Bronchial epithelial cell (primary cell): ENCODE measurements at regions not wholly inside any gene's neighbourhood (a gene's known extent, or its start where the extent isn't known, plus 50 kb on each side); places are given as distances from the start of the nearest gene placed in this dataset.
A peak's percentile ranks its signal among the peaks of the same experiment; 100 is the strongest.

Experiments used
- DNase-seq: peaks from one replicate; pipeline ENCODE4 v3.0.0-alpha.2; 2010; ENCODE audit warnings: low read depth
- FAIRE-seq: peaks from 2 replicates; lab custom pipeline; 2011; peaks lifted over from hg19 to GRCh38; lab: Jason Lieb, UNC
- H3K27me3 ChIP-seq: 2 replicates; pipeline ENCODE4 v1.5.1; 2011; ENCODE audit warnings: low read length; ENCODE audit not compliant: control insufficient read depth, insufficient read depth
- H3K36me3 ChIP-seq: 2 replicates; pipeline ENCODE4 v1.5.1; 2011; ENCODE audit warnings: low read length; ENCODE audit not compliant: control insufficient read depth, insufficient read depth
- H3K4me3 ChIP-seq: 2 replicates; pipeline ENCODE4 v1.5.1; 2011; ENCODE audit warnings: mild to moderate bottlenecking, low read depth, low read length, control low read depth
- TF ChIP-seq, protein P1 (sequence below): IDR thresholded peaks from 2 replicates; pipeline ENCODE4 v1.5.1; 2011; ENCODE audit warnings: mild to moderate bottlenecking, moderate library complexity, low read length, control low read depth, inconsistent platforms; ENCODE audit not compliant: insufficient read depth, severe bottlenecking

DNA sequence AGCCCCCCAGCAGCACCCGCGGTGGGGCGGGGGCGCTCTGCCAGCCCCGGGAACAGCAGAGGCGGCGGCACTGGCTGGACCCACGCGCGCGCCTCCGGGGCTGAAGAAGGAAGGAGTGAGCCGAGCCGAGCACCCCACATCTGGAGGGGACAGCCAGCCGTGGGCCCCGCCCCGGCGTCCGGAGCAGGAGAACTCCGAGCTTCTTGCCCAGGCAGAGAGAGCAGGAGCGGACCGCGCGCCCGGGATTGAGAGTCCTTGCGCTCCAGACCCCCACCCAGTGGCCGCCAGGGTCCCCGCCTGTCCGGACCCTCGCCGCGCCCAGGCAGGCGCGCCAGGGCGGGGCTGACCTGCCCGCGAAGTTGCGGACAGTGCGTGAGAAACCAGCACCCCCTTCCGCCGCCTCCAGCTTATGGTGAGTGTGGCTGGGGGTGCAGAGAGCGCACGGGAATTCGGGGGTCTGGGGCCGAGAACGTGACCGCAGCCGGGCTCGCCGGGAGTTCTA, 921.9 kb upstream of the EEF2KMT start:
- Histone ChIP-seq H3K27me3 (peaks cover 2% of the 10 kb centered on the region), H3K4me3 (no peak overlapping the region), H3K36me3 (no peaks in the 10 kb centered on the region)
- DNase-seq (no peak), FAIRE-seq (no peak)
- TF ChIP-seq, protein P1, sequence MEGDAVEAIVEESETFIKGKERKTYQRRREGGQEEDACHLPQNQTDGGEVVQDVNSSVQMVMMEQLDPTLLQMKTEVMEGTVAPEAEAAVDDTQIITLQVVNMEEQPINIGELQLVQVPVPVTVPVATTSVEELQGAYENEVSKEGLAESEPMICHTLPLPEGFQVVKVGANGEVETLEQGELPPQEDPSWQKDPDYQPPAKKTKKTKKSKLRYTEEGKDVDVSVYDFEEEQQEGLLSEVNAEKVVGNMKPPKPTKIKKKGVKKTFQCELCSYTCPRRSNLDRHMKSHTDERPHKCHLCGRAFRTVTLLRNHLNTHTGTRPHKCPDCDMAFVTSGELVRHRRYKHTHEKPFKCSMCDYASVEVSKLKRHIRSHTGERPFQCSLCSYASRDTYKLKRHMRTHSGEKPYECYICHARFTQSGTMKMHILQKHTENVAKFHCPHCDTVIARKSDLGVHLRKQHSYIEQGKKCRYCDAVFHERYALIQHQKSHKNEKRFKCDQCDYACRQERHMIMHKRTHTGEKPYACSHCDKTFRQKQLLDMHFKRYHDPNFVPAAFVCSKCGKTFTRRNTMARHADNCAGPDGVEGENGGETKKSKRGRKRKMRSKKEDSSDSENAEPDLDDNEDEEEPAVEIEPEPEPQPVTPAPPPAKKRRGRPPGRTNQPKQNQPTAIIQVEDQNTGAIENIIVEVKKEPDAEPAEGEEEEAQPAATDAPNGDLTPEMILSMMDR = no peak

DNA sequence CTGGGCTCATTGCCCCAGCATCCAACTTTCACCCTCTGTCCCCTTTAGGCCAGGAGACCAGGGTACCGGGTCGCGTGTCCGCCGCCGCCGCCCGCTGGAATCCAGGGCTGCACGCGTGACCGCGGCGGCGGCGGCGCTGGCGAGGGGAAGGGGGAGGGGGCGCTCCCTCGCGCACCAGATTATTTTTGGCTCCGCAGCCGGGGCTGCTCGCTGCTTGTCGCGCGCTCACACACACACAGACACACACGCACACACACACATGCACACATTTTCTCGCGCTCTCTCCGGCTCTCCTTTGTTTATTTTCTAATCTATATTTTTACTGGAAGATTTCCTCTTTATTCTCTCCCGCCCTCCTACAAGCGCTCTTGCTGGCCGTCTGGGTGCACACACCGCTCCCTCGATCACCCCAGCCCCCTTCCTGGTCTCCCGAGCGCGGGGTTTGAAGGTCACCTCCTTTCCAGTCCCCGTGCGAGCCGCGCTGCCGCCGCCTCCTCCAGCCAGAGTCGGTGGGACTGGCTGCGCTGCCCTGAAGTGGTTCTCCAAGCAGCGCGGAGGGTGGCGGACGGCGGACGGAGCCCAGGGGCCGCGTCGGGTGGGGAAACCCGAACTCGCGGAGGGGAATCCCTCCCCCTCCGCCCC, 921.4 kb upstream of the EEF2KMT start:
- Histone ChIP-seq H3K36me3 (no peaks in the 10 kb centered on the region), H3K4me3 (no peak overlapping the region), H3K27me3 (peaks cover 2% of the 10 kb centered on the region)
- DNase-seq (no peak), FAIRE-seq (no peak)
- TF ChIP-seq, protein P1 = no peak

- no peaks in the 10 kb centered on the region for H3K36me3 ChIP-seq
- TF ChIP-seq, protein P1 = peak; percentile 22
- no peak for FAIRE-seq
- peaks cover 2% of the 10 kb centered on the region for H3K27me3 ChIP-seq
- no peak overlapping the region for H3K4me3 ChIP-seq
- peak; percentile 28 for DNase-seq
Observed at GRCh38 chr16:6016530-6017184, 919.1 kb upstream of the EEF2KMT start.

- Histone ChIP-seq H3K4me3 (no peak overlapping the region), H3K36me3 (no peaks in the 10 kb centered on the region), H3K27me3 (no peaks in the 10 kb centered on the region)
- FAIRE-seq (no peak), DNase-seq (no peak)
- TF ChIP-seq, protein P1 = no peak
Observed at GRCh38 chr16:6012716-6013115, 915.1 kb upstream of the EEF2KMT start.

GRCh38 chr16:6009151-6009550, 911.6 kb upstream of the EEF2KMT start:
- no peak for FAIRE-seq
- Histone ChIP-seq H3K27me3 (no peaks in the 10 kb centered on the region), H3K4me3 (no peak overlapping the region), H3K36me3 (no peaks in the 10 kb centered on the region)
- DNase-seq = no peak
- TF ChIP-seq, protein P1 = no peak
